Iris pigment epithelial cell (primary cell): ENCODE measurements at regions not wholly inside any gene's neighbourhood (a gene's known extent, or its start where the extent isn't known, plus 50 kb on each side); places are given as distances from the start of the nearest gene placed in this dataset.

Source experiments
- DNase-seq: peaks from one replicate; pipeline ENCODE4 v3.0.0-alpha.2; 2011; ENCODE audit warnings: low read depth

DNA sequence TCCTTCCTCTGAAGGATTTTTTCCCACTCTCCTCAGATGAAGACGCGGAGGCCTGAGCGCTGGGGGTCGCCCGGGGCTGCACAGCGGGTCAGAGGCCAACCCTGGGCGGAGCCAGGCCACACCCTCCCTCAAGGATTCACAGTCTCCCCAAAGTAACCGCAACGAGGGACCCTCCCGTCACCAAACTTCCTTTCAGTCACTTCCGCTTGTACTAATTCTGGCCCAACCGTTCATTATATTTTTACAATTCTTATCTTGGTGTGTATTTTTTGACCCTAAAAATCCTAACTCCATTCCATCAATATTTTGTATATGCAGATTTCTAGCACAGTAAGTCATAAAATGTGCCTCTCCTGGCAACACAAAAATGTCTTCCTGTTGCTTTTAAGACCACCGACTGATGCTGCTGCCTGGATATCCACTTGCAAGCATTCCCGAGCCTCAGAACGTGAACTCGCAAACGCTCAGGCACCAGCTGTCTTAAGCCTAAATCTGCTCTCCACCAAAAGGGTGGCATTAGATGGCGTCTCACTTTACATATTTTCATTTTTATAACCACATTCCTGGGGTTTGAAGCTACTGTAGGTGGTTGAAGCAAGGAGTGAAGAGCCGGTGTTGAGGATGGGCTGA lies 128.0 kb downstream of the DLL1 start:
- no peak for DNase-seq

DNA sequence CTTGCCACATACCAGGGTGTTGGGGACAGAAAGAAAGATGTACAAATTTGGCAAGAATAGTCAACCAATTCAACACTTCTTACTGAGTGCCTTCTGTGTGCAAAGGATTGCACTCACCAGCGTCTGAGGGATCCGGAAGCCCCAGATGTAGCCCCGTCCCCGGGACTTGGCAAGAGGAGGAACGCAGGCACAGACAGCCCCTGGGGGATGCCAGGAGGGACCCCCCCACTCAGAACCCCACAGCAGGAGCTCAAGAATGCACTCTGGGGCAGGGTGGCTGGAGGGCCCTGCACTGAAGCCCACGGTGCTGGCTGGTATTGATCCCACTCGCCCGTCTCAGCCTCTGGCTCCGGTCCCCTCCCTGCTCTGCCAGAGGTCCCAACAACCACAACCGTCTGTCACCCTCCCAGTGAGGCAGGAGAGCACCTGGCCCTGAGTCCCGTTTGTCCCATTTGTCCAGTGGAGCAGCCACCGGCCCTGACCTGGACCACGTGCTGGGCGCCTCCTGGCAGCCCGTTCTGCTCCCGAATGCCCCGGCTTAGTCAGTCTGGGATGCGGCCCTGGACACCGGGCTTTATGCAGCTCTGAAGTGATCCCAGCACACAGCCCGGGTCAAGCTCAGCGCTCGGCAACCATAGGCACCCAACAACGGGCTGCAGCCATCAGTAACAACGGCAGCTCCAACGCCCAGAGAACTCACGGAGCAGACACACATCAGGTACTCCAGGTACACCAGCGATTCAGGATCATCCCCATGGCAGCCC lies 128.7 kb downstream of the DLL1 start:
- no peak for DNase-seq

- DNase-seq = no peak
Observed at GRCh38 chr6:170160628-170161611, 130.0 kb downstream of the DLL1 start.

DNA sequence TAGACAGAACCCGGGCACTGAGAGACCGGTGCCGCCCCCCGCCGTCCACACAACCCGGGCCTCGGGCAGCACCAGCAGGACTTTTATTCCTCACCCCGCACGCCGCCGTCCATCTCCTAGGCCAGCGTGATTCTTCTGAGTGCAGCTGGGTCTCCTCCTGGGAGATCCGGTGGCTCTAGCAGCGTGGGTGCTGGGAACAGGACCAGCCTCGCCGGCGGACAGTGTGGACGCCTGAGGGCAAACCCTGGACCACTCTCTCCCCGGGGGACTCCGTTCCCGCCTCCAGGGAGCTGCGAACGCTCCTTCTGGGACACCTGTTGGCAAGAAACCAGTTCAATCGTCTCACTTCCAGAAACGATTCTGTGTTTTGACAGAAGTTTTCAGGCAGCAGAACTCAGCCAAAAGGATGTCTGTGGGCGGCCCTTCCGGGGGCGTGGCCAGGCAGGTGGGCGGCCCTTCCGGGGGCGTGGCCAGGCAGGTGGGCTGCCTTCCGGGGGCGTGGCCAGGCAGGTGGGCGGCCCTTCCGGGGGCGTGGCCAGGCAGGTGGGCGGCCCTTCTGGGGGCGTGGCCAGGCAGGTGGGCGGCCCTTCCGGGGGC lies 130.7 kb downstream of the DLL1 start:
- no peak for DNase-seq

- no peak for DNase-seq
Observed at GRCh38 chr6:170159022-170159965, 131.6 kb downstream of the DLL1 start.

- DNase-seq = no peak
Observed at GRCh38 chr6:170158296-170159021, 132.4 kb downstream of the DLL1 start.

- no peak for DNase-seq
Observed at GRCh38 chr6:170157567-170158218, 133.2 kb downstream of the DLL1 start.

GRCh38 chr6:170156448-170157375 lies 134.2 kb downstream of the DLL1 start:
- no peak for DNase-seq

GRCh38 chr6:170155464-170156196 lies 135.2 kb downstream of the DLL1 start:
- DNase-seq = no peak

GRCh38 chr6:170153436-170154319 lies 137.2 kb downstream of the DLL1 start:
- no peak for DNase-seq

DNA sequence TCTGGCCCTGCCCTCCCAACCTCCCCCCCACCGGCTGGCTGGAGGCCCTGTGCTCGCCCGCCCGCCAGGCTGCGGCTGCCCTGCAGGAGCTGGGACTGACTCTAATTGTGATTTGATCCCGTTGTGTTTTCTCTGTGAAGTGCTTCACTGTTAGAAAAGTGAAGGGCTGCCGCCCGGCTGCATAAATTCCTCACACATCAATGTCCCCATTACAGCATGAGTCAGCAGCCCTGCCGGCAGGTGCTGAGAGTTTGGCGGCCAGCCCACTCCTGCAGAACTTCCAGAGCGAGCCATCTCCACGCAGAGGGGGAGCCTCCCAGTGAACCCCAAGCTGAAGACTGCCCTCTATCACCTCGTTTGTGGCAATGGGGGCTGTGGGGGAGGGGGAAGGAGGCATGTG lies 137.9 kb downstream of the DLL1 start:
- peak; percentile 54 for DNase-seq

DNA sequence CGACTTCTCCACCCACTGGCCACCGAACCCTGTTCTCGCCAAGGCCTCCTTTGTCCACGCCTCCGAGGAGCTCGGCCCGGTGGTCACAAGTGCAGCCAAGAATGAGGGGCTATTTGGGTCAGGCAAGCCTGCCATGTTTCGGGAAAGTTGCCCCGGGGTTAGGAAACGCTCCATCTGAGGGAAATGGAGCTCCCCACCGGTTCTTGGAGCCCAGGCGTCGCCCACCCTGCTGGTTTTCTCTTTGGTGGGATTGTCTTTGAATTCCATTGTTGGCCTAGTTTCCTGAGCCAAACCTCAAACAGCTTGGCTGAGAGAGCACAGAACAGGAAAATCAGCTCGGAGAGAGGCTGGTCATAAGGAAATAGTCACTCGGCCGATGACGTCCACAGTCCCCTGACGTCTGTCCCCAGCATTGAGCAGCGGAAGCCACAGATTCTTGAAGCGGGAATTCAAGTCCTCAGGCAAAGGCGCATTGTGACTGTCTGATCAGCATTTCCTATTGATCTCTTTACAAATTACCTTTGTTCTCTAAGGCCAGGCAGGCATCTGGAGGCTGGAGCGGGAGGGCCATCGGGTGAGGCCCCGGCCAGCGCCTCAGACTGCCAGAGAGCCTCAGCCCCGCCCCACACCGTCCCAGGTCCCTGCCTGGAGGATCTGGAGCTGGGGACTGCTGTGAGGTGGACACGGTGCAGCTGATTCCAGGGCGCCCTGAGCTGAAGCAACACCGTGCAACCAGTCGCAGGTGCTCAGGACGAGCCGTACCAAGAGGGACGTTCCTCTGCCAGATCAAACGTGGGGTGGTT lies 138.6 kb downstream of the DLL1 start:
- DNase-seq = no peak

DNA sequence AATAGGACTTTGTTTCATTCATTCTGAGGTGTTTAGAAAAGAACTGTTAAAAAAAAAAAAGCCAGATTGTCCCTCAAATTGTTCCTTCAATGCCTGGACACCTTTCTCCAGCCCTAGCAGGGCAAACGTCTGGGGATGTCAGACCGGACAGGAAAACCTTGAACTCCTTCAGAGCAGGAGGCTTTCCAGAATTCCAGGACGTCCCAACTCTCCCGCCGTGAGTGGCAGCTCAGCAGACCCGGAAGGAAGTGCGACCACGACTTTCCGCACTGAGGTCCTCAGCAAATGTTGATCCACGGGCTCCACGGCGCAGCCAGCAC lies 139.1 kb downstream of the DLL1 start:
- DNase-seq = no peak

GRCh38 chr6:170151321-170151771 lies 139.5 kb downstream of the DLL1 start:
- no peak for DNase-seq

GRCh38 chr6:170150590-170150945 lies 140.3 kb downstream of the DLL1 start:
- no peak for DNase-seq
